Panc1 (cell line): ENCODE measurements at regions not wholly inside any gene's neighbourhood (a gene's known extent, or its start where the extent isn't known, plus 50 kb on each side); places are given as distances from the start of the nearest gene placed in this dataset.

Experiments
- CTCF ChIP-seq: fragments of 450-650 bp; IDR thresholded peaks from 2 replicates; pipeline ENCODE4 v1.5.1; 2017; ENCODE audit warnings: mild to moderate bottlenecking
- POLR2AphosphoS5 ChIP-seq: IDR thresholded peaks from 2 replicates; pipeline ENCODE4 v1.6.1; 2012; ENCODE audit warnings: mild to moderate bottlenecking, low read depth, low read length, moderate library complexity
- REST ChIP-seq, 2 experiments: IDR thresholded peaks; 2 replicates each; pipeline ENCODE4 v1.6.1; 2011 to 2012; ENCODE audit warnings: low read depth in 2 of 2, control low read depth in 1 of 2, low read length in 1 of 2, mild to moderate bottlenecking in 1 of 2, moderate library complexity in 1 of 2; ENCODE audit not compliant: insufficient read depth in 1 of 2
- SIN3A ChIP-seq: IDR thresholded peaks from 2 replicates; pipeline ENCODE4 v1.6.1; 2012; ENCODE audit warnings: low read depth, mild to moderate bottlenecking, low read length, moderate library complexity, borderline replicate concordance; ENCODE audit not compliant: insufficient read depth

- TF ChIP-seq CTCF: no peak
- no peak for TF ChIP-seq SIN3A
- TF ChIP-seq POLR2AphosphoS5: no peak
- TF ChIP-seq REST (IDR thresholded peaks at IDR 0.05; ENCODE audit: insufficient read depth in 1 of 2, low read depth in 2 of 2, low read length in 1 of 2): no peak
Measured at GRCh38 chr2:138298900-138299299, 202.7 kb upstream of the SPOPL start.
